ENCODE measurements at regions not wholly inside any gene's neighbourhood (a gene's known extent, or its start where the extent isn't known, plus 50 kb on each side); places are given as distances from the start of the nearest gene placed in this dataset.

- H3K4me1 Mint-ChIP-seq: peaks cover 27% of the 10 kb centered on the region
- ChIA-PET CTCF (interaction anchor here (1.0 to 1.4 kb wide), 6 partner anchors 9 to 244 kb away, joined by 3 to 10 read pairs (median 3); no protein-coding TSS in a partner anchor), POLR2A (no interaction called here)
- TF ChIP-seq ZBTB21 (CRISPR knock-in tag; IDR thresholded peaks at IDR 0.05; ENCODE audit: borderline replicate concordance) (no peak), OVOL2 (CRISPR knock-in tag; IDR thresholded peaks at IDR 0.05; ENCODE audit: borderline replicate concordance) (no peak), RELA (CRISPR knock-in tag; IDR thresholded peaks at IDR 0.05; ENCODE audit: borderline replicate concordance) (no peak)
- peak overlapping the region; percentile 75 for H3K4me3 Mint-ChIP-seq
- 0 out of 2 replicates have a peak, but pooled peaks cover 3% of the 10 kb centered on the region for H3K9me3 Mint-ChIP-seq
- ATAC-seq: no peak; the same call in 1 of the 2 replicates
- DNase-seq (ENCODE audit: low spot score): no peak
- peaks cover 44% of the 10 kb centered on the region for H3K27me3 Mint-ChIP-seq (ENCODE audit: low read depth)
- no peaks in the 10 kb centered on the region for H3K36me3 Mint-ChIP-seq
- no peak overlapping the region for H3K27ac Mint-ChIP-seq
Measured at GRCh38 chr1:38577937-38578270, 281.7 kb downstream of the RRAGC start.

DNA sequence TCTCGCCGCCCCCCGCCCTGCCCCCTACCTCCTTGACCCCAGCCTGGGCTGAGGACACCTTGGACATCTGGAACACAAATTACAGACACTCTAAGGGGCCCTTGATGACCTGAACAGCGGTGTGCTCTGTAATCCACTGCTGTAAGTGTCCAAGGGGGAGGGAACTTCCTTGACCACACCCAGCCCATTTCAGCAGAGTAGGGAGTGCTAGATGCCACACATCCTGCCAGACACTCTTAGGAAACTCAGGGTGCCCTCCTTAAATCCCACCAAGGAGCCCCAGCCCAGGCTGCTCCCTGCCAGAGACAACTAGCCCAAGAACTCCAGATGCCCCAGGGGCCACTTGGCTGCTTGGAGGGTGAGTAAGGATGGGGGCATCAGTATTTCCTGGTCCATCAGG, 282.2 kb downstream of the RRAGC start:
- H3K27ac Mint-ChIP-seq: no peak overlapping the region
- POLR2A ChIA-PET: no interaction called here

More for the DNA sequence above, 282.2 kb downstream of the RRAGC start:
- Mint-ChIP-seq H3K9me3 (no peaks in the 10 kb centered on the region), H3K36me3 (no peaks in the 10 kb centered on the region), H3K27me3 (ENCODE audit: low read depth) (peaks cover 44% of the 10 kb centered on the region), H3K4me3 (peak overlapping the region; percentile 75), H3K4me1 (peaks cover 27% of the 10 kb centered on the region)
- DNase-seq (ENCODE audit: low spot score): no peak
- TF ChIP-seq CDX4 (CRISPR knock-in tag; IDR thresholded peaks at IDR 0.05; ENCODE audit: borderline replicate concordance): no peak
- TF ChIP-seq GABPB1 (CRISPR knock-in tag; IDR thresholded peaks at IDR 0.05): no peak
- no peak for TF ChIP-seq CREM (CRISPR knock-in tag; IDR thresholded peaks at IDR 0.05)
- TF ChIP-seq USF2 (CRISPR knock-in tag; IDR thresholded peaks at IDR 0.05): no peak
- no peak for TF ChIP-seq NR3C1 (CRISPR knock-in tag; conservative IDR thresholded peaks at IDR 0.05; ENCODE audit: low read depth)
- no peak for TF ChIP-seq FOXJ3 (CRISPR knock-in tag; IDR thresholded peaks at IDR 0.05; ENCODE audit: borderline replicate concordance)
- TF ChIP-seq ATF6 (CRISPR knock-in tag; IDR thresholded peaks at IDR 0.05): no peak
- TF ChIP-seq SP1 (CRISPR knock-in tag; conservative IDR thresholded peaks at IDR 0.05): no peak
- no peak for TF ChIP-seq GRHL2 (CRISPR knock-in tag; IDR thresholded peaks at IDR 0.05; ENCODE audit: insufficient replicate concordance, severe bottlenecking)
- TF ChIP-seq ZNF425 (CRISPR knock-in tag; conservative IDR thresholded peaks at IDR 0.05): no peak
- TF ChIP-seq, protein P1, sequence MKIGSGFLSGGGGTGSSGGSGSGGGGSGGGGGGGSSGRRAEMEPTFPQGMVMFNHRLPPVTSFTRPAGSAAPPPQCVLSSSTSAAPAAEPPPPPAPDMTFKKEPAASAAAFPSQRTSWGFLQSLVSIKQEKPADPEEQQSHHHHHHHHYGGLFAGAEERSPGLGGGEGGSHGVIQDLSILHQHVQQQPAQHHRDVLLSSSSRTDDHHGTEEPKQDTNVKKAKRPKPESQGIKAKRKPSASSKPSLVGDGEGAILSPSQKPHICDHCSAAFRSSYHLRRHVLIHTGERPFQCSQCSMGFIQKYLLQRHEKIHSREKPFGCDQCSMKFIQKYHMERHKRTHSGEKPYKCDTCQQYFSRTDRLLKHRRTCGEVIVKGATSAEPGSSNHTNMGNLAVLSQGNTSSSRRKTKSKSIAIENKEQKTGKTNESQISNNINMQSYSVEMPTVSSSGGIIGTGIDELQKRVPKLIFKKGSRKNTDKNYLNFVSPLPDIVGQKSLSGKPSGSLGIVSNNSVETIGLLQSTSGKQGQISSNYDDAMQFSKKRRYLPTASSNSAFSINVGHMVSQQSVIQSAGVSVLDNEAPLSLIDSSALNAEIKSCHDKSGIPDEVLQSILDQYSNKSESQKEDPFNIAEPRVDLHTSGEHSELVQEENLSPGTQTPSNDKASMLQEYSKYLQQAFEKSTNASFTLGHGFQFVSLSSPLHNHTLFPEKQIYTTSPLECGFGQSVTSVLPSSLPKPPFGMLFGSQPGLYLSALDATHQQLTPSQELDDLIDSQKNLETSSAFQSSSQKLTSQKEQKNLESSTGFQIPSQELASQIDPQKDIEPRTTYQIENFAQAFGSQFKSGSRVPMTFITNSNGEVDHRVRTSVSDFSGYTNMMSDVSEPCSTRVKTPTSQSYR (CRISPR knock-in tag; IDR thresholded peaks at IDR 0.05): no peak
- ATAC-seq: no peak
- CTCF ChIA-PET: interaction anchor here (1.0 to 1.8 kb wide), 7 partner anchors 9 to 537 kb away, joined by 3 to 10 read pairs (median 3); no protein-coding TSS in a partner anchor

Data from WTC11 (cell line).